HFFc6 (cell line): ENCODE measurements at regions not wholly inside any gene's neighbourhood (a gene's known extent, or its start where the extent isn't known, plus 50 kb on each side); places are given as distances from the start of the nearest gene placed in this dataset.

Source experiments
- DNase-seq: peaks from one replicate; pipeline ENCODE4 v3.0.0-alpha.2; 2018
- H3K27ac Mint-ChIP-seq: 2 replicates; pipeline ENCODE4 v1.8.0; 2020; ENCODE audit warnings: mild to moderate bottlenecking, mixed read lengths
- H3K27me3 Mint-ChIP-seq: 2 replicates; pipeline ENCODE4 v1.8.0; 2021; ENCODE audit warnings: mild to moderate bottlenecking, moderate library complexity, mixed read lengths; ENCODE audit not compliant: insufficient read depth
- H3K36me3 Mint-ChIP-seq: 2 replicates; pipeline ENCODE4 v1.8.0; 2021; ENCODE audit warnings: low read depth, mixed read lengths
- H3K4me1 Mint-ChIP-seq: 2 replicates; pipeline ENCODE4 v1.8.0; 2020; ENCODE audit warnings: low read depth, mixed read lengths
- H3K4me3 Mint-ChIP-seq: 2 replicates; pipeline ENCODE4 v1.8.0; 2020; ENCODE audit warnings: mild to moderate bottlenecking, moderate library complexity, mixed read lengths
- H3K9me3 Mint-ChIP-seq: 2 replicates; pipeline ENCODE4 v1.8.0; 2020; ENCODE audit warnings: mild to moderate bottlenecking, mixed read lengths
- TF ChIP-seq, protein P1 (sequence below): fragments of 200-600 bp; sonication (generic); IDR thresholded peaks from 2 replicates; pipeline ENCODE4 v1.5.0; 2021; ENCODE audit warnings: antibody characterized with exemption, mild to moderate bottlenecking

DNA sequence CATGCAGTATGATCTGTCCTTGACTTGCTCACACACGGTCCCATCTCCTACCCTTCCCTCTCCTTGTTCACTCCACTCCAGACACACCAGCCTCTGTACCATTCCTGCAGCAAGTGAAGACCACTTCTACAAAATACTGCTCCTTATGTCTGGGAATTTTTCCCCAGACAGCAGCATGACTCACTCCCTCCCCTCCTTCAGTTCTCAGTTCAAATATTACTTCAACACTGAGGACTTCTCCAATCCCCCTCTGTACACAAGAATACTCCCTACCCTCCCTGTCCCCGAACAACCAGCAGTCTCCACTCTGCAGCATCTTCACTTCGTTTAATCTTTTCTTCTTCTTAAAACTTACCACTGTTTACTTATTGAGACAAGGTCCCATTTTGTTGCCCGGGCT lies 474.0 kb downstream of the GPAM start:
- no peak overlapping the region for H3K4me3 Mint-ChIP-seq
- TF ChIP-seq, protein P1, sequence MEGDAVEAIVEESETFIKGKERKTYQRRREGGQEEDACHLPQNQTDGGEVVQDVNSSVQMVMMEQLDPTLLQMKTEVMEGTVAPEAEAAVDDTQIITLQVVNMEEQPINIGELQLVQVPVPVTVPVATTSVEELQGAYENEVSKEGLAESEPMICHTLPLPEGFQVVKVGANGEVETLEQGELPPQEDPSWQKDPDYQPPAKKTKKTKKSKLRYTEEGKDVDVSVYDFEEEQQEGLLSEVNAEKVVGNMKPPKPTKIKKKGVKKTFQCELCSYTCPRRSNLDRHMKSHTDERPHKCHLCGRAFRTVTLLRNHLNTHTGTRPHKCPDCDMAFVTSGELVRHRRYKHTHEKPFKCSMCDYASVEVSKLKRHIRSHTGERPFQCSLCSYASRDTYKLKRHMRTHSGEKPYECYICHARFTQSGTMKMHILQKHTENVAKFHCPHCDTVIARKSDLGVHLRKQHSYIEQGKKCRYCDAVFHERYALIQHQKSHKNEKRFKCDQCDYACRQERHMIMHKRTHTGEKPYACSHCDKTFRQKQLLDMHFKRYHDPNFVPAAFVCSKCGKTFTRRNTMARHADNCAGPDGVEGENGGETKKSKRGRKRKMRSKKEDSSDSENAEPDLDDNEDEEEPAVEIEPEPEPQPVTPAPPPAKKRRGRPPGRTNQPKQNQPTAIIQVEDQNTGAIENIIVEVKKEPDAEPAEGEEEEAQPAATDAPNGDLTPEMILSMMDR, result no peak
- peaks cover 45% of the 10 kb centered on the region for H3K9me3 Mint-ChIP-seq
- no peaks in the 10 kb centered on the region for H3K4me1 Mint-ChIP-seq
- no peaks in the 10 kb centered on the region for H3K27me3 Mint-ChIP-seq
- H3K27ac Mint-ChIP-seq, result no peak overlapping the region
- DNase-seq, result no peak
- no peaks in the 10 kb centered on the region for H3K36me3 Mint-ChIP-seq

DNA sequence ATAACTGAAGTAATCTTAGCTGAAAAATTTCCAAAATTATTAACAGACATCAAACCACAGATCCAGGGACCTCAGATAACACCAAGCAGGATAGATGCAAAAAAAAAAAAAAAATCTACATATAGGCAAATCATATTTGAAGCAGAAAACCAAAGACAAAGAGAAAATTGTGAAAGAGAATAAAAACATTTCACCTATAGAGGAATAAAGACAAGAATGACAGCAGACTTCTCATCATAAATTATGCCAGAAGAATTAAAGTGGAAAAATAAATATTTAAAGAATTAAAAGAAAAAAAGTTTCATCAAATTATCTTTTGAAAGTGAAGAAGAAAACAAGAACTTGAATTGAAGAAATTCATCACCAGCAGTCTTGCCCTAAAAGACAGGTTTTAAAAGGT lies 467.5 kb downstream of the GPAM start:
- no peak for DNase-seq
- no peaks in the 10 kb centered on the region for H3K36me3 Mint-ChIP-seq
- H3K4me1 Mint-ChIP-seq, result no peaks in the 10 kb centered on the region
- H3K27ac Mint-ChIP-seq, result no peak overlapping the region
- TF ChIP-seq, protein P1, result no peak
- H3K4me3 Mint-ChIP-seq, result no peak overlapping the region
- H3K27me3 Mint-ChIP-seq, result no peaks in the 10 kb centered on the region
- H3K9me3 Mint-ChIP-seq, result peaks cover 64% of the 10 kb centered on the region

DNA sequence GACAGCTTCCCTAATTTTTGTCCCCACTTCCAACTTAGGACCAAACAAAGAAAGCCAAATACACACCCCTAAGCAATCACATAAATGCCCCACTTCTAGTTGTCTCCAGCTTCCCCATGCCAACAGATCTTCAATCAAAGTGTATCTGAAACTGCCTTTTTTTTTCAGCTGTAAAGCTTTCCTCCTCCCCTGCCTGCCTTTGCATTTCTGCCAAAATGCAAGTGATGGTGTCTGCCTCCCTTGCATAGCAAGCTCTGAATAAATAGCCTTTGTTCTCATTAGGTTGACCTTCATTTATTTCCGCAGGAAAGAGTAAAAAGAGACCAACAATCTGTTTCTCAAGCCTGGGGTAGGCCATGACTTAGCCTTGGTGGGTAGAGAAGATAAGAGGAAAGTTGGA lies 459.4 kb downstream of the GPAM start:
- Mint-ChIP-seq H3K9me3 (peaks cover 51% of the 10 kb centered on the region), H3K4me1 (no peaks in the 10 kb centered on the region), H3K27me3 (no peaks in the 10 kb centered on the region), H3K4me3 (no peak overlapping the region), H3K27ac (no peak overlapping the region), H3K36me3 (no peaks in the 10 kb centered on the region)
- DNase-seq, result no peak
- TF ChIP-seq, protein P1, result no peak

DNA sequence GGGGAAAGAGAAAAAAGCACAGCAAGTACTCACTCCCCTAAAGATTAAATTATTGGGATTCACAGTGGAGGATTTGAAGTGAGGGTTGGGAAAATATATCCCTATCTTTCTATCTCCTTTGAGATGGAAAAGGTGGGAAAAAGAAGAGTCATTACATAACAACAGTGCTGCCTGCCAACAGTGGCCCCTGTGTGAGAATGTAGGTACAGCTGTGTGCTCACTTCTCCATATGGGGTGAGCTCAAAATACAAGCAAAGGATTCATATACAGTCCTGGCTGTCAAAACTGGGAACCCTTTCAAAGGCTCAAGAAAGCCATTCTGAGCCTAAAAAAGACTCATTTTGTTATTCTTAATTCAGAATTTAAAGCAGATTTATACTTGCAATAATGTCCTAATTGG lies 458.5 kb downstream of the GPAM start:
- H3K4me3 Mint-ChIP-seq, result no peak overlapping the region
- no peaks in the 10 kb centered on the region for H3K4me1 Mint-ChIP-seq
- TF ChIP-seq, protein P1, result no peak
- no peaks in the 10 kb centered on the region for H3K36me3 Mint-ChIP-seq
- no peak overlapping the region for H3K27ac Mint-ChIP-seq
- no peak for DNase-seq
- H3K27me3 Mint-ChIP-seq, result no peaks in the 10 kb centered on the region
- H3K9me3 Mint-ChIP-seq, result peaks cover 50% of the 10 kb centered on the region

DNA sequence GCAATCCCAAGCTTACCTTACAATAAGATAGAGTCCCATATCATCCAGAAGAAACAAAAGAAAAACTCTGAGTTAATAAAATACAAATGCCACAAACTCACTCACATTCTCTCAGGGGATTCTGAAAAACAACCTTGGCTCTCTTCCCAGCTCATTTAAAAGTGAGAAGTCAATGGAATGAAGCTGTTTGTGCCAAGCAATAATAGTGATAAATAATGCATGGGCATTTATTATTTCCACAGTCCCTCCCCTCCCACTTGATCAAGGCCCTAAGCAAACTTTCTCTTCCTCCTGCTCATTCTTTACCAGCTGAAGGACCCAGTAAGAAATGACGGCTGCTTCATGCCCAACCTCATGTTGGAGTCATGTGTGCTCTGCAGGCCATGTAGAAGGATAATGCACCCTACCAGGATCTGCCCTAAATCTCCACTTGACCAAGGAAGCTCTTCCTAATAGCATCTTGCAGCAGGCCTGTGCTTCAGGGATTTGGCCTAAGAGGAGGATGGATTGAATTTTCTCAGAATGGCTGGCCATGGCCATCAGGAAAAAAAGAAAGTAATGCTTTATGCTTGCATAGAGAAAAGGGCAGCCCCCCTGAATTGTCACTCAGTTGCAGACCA lies 451.3 kb downstream of the GPAM start:
- no peaks in the 10 kb centered on the region for H3K36me3 Mint-ChIP-seq

More for the DNA sequence above, 451.3 kb downstream of the GPAM start:
- H3K27me3 Mint-ChIP-seq, result no peaks in the 10 kb centered on the region
- TF ChIP-seq, protein P1, result no peak
- H3K9me3 Mint-ChIP-seq, result peaks cover 35% of the 10 kb centered on the region
- DNase-seq, result no peak
- H3K4me1 Mint-ChIP-seq, result no peaks in the 10 kb centered on the region
- H3K27ac Mint-ChIP-seq, result no peak overlapping the region
- no peak overlapping the region for H3K4me3 Mint-ChIP-seq
